ENCODE measurements at regions not wholly inside any gene's neighbourhood (a gene's known extent, or its start where the extent isn't known, plus 50 kb on each side); places are given as distances from the start of the nearest gene placed in this dataset.

DNA sequence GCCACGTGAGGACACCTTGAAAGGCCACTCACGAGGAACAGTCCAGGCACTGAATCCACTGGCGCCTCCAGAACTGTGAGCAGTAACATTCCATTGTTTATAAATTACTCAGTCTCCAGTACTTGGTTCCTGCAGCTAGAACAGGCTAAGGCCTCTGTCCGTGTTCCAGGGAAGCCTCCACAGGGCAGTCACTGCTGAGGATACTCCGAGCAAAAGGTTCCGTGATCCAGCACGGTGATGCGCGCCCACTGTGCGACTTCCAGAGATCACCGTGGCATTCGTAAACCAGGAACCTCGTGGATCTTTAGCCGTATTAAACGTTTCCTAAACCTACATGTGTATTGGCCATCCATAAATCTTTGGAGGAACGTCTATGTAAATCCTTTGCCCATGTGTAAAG lies 51.5 kb upstream of the SALL3 start:
- DNase-seq: no peak

DNA sequence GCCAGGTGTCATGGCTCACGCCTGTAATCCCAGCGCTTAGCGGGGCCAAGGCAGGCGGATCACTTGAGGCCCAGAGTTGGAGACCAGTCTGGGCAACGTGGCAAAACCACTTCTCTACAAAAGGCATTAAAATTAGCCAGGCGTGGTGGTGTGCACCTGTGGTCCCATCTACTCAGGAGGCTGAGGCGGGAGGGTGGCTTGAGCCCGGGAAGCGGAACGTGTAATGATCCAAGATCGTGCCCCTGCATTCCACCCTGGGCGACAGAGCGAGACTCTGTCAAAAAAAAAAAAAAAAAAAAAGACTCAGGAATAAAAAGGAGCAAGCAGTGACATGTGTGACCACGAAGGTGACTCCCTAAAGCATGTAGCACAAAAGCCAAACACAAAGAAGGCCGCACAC lies 50.1 kb upstream of the SALL3 start:
- no peak for DNase-seq

Measured in suppressor macrophage treated with lipopolysaccharide for 4 hours (primary cell).